ENCODE measurements at regions not wholly inside any gene's neighbourhood (a gene's known extent, or its start where the extent isn't known, plus 50 kb on each side); places are given as distances from the start of the nearest gene placed in this dataset.

- H3K27ac ChIP-seq, result no peak overlapping the region
- TF ChIP-seq, protein P1, sequence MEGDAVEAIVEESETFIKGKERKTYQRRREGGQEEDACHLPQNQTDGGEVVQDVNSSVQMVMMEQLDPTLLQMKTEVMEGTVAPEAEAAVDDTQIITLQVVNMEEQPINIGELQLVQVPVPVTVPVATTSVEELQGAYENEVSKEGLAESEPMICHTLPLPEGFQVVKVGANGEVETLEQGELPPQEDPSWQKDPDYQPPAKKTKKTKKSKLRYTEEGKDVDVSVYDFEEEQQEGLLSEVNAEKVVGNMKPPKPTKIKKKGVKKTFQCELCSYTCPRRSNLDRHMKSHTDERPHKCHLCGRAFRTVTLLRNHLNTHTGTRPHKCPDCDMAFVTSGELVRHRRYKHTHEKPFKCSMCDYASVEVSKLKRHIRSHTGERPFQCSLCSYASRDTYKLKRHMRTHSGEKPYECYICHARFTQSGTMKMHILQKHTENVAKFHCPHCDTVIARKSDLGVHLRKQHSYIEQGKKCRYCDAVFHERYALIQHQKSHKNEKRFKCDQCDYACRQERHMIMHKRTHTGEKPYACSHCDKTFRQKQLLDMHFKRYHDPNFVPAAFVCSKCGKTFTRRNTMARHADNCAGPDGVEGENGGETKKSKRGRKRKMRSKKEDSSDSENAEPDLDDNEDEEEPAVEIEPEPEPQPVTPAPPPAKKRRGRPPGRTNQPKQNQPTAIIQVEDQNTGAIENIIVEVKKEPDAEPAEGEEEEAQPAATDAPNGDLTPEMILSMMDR (IDR thresholded peaks at IDR 0.05), result no peak
- no peak for TF ChIP-seq ZFX (IDR thresholded peaks at IDR 0.05; ENCODE audit: borderline replicate concordance)
These were observed 67.9 kb upstream of the CCDC54 start for GRCh38 chr3:107309312-107309711.

- TF ChIP-seq ZFX (IDR thresholded peaks at IDR 0.05; ENCODE audit: borderline replicate concordance), result no peak
- no peak overlapping the region for H3K27ac ChIP-seq
These were observed 63.5 kb upstream of the CCDC54 start for GRCh38 chr3:107313711-107314110.

- H3K27ac ChIP-seq, result no peak overlapping the region
- no peak for TF ChIP-seq ZFX (IDR thresholded peaks at IDR 0.05; ENCODE audit: borderline replicate concordance)
- TF ChIP-seq, protein P1 (IDR thresholded peaks at IDR 0.05), result no peak
These were observed 62.1 kb upstream of the CCDC54 start for GRCh38 chr3:107315141-107315540.

- no peak overlapping the region for H3K27ac ChIP-seq
- TF ChIP-seq, protein P1 (IDR thresholded peaks at IDR 0.05), result no peak
- TF ChIP-seq ZFX (IDR thresholded peaks at IDR 0.05; ENCODE audit: borderline replicate concordance), result no peak
These were observed 53.5 kb upstream of the CCDC54 start for GRCh38 chr3:107323723-107324122.

- no peak for TF ChIP-seq ZFX (IDR thresholded peaks at IDR 0.05; ENCODE audit: borderline replicate concordance)
- TF ChIP-seq, protein P1 (IDR thresholded peaks at IDR 0.05), result no peak
- H3K27ac ChIP-seq, result no peak overlapping the region
These were observed 51.8 kb upstream of the CCDC54 start for GRCh38 chr3:107325446-107325845.

Data from 22Rv1 (cell line).